Neural cell (in vitro differentiated cells): ENCODE measurements at regions not wholly inside any gene's neighbourhood (a gene's known extent, or its start where the extent isn't known, plus 50 kb on each side); places are given as distances from the start of the nearest gene placed in this dataset.
"Not testable (repeated sequence)": the region's sequence is repeated elsewhere in the genome, so short reads cannot be mapped to it uniquely, and the experiment has no call there.

ENCODE experiments used
- H2AFZ ChIP-seq: fragments of 200-600, 300-800 bp; sonication (generic), shearing (Covaris generic); 2 replicates; pipeline ENCODE4 v1.6.0; 2014; ENCODE audit warnings: low read depth, mild to moderate bottlenecking, antibody characterized with exemption, low read length, moderate library complexity
- H3F3A ChIP-seq: fragments of 200-600 bp; shearing (Covaris generic); 2 replicates; pipeline ENCODE4 v1.6.1; 2016; ENCODE audit warnings: mild to moderate bottlenecking, moderate library complexity, mixed read lengths, antibody characterized with exemption, low read length; ENCODE audit not compliant: insufficient read depth, poor library complexity, severe bottlenecking
- H3K27ac ChIP-seq: fragments of 200-600, 300-800 bp; sonication (generic), shearing (Covaris generic); 2 replicates; pipeline ENCODE4 v1.5.1; 2014; ENCODE audit warnings: mild to moderate bottlenecking, low read length, moderate library complexity
- H3K27me3 ChIP-seq: fragments of 300-800, 200-600 bp; sonication (generic), shearing (Covaris generic); 2 replicates; pipeline ENCODE4 v1.6.0; 2014; ENCODE audit warnings: mild to moderate bottlenecking, low read depth, low read length, moderate library complexity; ENCODE audit not compliant: insufficient read depth
- H3K36me3 ChIP-seq: fragments of 300-800, 200-600 bp; sonication (generic), shearing (Covaris generic); 2 replicates; pipeline ENCODE4 v1.5.1; 2014; ENCODE audit warnings: mild to moderate bottlenecking, antibody characterized with exemption, low read length, moderate library complexity; ENCODE audit not compliant: insufficient read depth
- H3K4me2 ChIP-seq: fragments of 300-800, 200-600 bp; sonication (generic), shearing (Covaris generic); 2 replicates; pipeline ENCODE4 v1.6.0; 2014; ENCODE audit warnings: mild to moderate bottlenecking, low read length
- H3K4me3 ChIP-seq: fragments of 300-800, 200-600 bp; sonication (generic), shearing (Covaris generic); 2 replicates; pipeline ENCODE4 v1.5.1; 2014; ENCODE audit warnings: mild to moderate bottlenecking, low read length, moderate library complexity
- H3K79me2 ChIP-seq: fragments of 200-600 bp; shearing (Covaris generic); replicated peaks from 2 replicates; pipeline ENCODE4 v1.6.0; 2014; ENCODE audit warnings: mild to moderate bottlenecking, low read length, moderate library complexity; ENCODE audit not compliant: insufficient read depth
- H3K9ac ChIP-seq: fragments of 300-800, 200-600 bp; sonication (generic), shearing (Covaris generic); 2 replicates; pipeline ENCODE4 v1.6.1; 2016; ENCODE audit warnings: mild to moderate bottlenecking, low read length, mixed read lengths
- H3K9me2 ChIP-seq: fragments of 200-600 bp; shearing (Covaris generic); 2 replicates; pipeline ENCODE4 v1.6.1; 2016; ENCODE audit warnings: mild to moderate bottlenecking, low read length, mixed read lengths; ENCODE audit not compliant: insufficient read depth
- H3K9me3 ChIP-seq: fragments of 200-600, 300-800 bp; sonication (generic), shearing (Covaris generic); 2 replicates; pipeline ENCODE4 v1.6.1; 2016; ENCODE audit warnings: mild to moderate bottlenecking, mixed run types, low read length, moderate library complexity, mixed read lengths
- H4K20me1 ChIP-seq: fragments of 200-600 bp; shearing (Covaris generic); 2 replicates; pipeline ENCODE4 v1.6.1; 2016; ENCODE audit warnings: mild to moderate bottlenecking, mixed run types; ENCODE audit not compliant: insufficient read depth
- EP300 ChIP-seq: fragments of 450-650 bp; conservative IDR thresholded peaks from 2 replicates; pipeline ENCODE4 v1.6.1; 2014; ENCODE audit warnings: antibody characterized with exemption, mild to moderate bottlenecking, moderate library complexity; ENCODE audit not compliant: poor library complexity, severe bottlenecking

GRCh38 chr4:69411981-69412380, 83.7 kb downstream of the UGT2B4 start:
- H3K27me3 ChIP-seq, H3K9me2 ChIP-seq, H3K9ac ChIP-seq, H3F3A ChIP-seq, H2AFZ ChIP-seq, H4K20me1 ChIP-seq, H3K9me3 ChIP-seq, H3K79me2 ChIP-seq, H3K4me2 ChIP-seq, H3K4me3 ChIP-seq, H3K36me3 ChIP-seq: not testable (repeated sequence)
- H3K27ac ChIP-seq = peak overlapping the region; percentile 76
- peak; percentile 60 for TF ChIP-seq EP300

DNA sequence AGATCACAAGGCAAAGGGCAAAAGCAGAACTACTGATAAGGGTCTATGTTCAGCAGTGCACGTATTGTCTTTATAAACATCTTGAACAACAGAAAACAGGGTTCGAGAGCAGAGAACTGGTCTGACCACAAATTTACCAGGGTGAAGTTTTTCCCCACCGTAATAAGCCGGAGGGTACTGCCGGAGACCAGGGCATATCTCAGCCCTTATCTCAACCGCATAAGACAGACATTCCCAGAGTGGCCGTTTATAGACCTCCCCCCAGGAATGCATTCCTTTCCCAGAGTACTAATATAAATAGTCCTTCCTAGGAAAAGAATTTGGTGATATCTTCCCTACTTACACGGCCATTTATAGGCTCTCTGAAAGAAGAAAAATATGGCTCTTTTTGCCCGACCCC, 71.0 kb downstream of the UGT2B4 start:
- not testable (repeated sequence) for H3K4me2 ChIP-seq, H2AFZ ChIP-seq, H3K9me2 ChIP-seq, H3K9ac ChIP-seq, H3K36me3 ChIP-seq, H3K27me3 ChIP-seq, H3K4me3 ChIP-seq, H3F3A ChIP-seq, H4K20me1 ChIP-seq, H3K79me2 ChIP-seq, H3K27ac ChIP-seq, H3K9me3 ChIP-seq
